HG02840 (cell line): ENCODE measurements at regions not wholly inside any gene's neighbourhood (a gene's known extent, or its start where the extent isn't known, plus 50 kb on each side); places are given as distances from the start of the nearest gene placed in this dataset.
"Not testable (repeated sequence)": the region's sequence is repeated elsewhere in the genome, so short reads cannot be mapped to it uniquely, and the experiment has no call there.

Experiments used
- ATAC-seq: cut with Tn5 transposase; IDR thresholded peaks from one replicate; pipeline ENCODE4 v1.9.1; 2021; ENCODE audit warnings: mild to moderate bottlenecking, moderate library complexity, moderate number of reproducible peaks; ENCODE audit not compliant: unreplicated experiment, low FRiP score

- no peak for ATAC-seq
These were observed 1045.3 kb downstream of the BRD1 start for GRCh38 chr22:48782326-48782725.

- ATAC-seq, result no peak
These were observed 1045.8 kb downstream of the BRD1 start for GRCh38 chr22:48781868-48782267.

DNA sequence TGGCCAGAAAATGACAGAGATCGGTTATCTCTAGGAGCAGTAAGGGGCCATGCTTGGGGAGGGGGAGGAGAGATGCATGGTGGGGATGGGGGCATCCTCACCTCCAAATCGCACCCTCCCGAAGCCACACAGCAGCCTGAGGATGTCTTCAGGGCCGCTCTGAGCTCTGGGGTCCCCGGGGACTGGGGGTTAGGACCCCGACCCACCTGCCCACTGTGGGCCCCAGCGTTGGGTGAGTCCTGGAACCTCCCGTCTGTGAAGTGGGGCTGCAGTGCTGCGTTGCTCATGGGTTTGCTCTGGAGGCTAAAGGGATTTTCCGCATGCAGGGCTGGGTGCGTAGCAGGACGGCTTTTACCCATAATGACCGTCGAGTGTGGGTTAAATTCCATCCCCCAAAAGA is 1046.3 kb downstream of the BRD1 start:
- ATAC-seq, result no peak

DNA sequence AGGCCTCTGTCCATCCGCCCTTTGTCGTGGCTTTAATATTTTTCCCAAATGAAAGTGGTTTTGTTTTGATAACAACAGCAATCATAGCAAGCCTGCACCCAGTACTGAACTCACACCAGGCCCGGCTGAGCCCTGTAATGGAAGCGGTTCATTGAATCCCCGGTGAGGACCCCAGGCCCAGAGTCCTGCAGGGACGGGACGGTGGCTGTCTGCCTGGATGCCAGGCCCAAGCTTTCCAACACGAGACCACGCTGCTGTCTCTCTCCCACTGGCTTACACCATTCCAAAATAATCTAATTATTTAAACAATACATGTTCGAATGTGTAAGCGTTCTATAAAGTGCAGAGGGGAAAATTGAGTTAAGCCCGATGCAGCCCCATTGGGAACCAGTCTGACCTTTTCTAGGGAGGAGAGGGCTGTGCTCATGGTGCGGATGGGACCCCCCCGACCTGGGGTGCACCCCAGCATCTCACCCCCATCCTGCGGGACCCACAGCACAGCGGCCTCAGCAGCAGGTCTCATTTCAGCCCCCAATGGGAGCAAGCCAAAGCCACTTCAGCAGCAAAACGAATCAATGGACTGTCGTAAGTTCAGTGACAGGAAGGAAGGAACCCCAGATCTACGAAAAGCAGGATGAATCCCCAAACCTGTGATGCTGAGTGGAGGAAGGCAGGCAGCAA is 1046.9 kb downstream of the BRD1 start:
- no peak for ATAC-seq

DNA sequence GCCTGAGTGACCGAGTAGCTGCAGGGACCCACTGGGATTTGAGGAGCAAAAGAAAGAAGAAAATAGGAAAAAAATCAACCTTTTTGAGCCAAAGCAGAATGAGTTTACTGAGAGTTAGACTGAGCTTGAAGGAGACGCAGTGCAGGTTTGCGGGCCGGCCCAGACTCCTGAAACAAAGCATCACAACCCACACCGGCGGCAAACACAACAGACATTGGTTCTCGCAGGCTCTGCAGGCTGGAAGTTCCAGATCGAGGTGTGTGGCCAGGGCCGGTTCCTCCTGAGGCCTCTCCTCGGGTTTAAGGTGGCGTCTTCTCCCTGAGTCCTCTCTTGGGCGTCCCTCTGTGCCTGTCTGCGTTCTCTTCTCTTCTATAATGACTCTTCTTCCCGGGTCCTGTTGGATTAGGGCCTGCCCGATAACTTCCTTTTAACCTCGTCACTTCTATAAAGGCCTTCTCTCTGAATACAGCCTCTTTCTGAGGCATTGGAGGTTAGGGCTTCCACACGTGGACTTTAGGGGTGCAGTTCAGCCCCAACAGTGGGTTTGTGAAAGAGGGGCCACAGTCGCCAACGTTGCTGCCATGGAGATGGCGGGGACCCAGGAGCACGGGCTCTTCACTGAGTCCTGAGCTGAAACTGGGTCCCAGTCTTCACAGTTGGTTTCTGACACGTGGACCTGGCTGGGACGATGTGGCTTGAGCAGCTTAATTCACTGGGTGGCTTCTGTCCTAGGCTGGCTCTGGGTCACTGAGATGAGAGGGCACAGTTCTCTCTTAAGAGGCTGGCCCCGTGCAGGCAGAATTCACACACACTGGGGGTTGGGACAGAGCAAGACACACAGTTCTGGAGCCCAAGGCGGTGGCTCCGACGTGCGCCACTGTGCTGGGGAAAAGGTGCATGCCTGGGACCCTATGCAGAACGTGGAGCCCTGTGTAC is 1047.7 kb downstream of the BRD1 start:
- ATAC-seq, result no peak

DNA sequence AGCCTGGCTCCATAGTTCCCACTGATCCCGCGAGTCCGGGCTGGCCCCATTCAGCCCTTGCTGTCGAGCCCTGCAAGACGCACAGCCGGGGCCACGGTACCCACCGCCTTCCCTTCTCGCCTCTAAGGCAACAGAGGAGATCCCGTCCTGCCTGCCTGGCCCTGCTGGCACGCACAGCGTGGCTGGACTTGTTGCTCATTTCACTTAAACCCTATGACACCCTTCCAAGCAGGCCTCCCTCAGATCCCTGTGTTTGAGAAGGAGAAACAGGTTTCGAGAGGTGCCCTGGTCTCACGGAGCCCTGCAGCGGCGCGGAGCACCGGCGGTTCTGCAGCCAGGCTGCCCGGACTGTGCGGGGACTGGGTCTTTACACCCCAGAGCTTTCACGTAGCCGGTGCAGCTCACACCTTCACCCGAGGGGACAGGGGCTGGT is 1048.4 kb downstream of the BRD1 start:
- ATAC-seq, result no peak

DNA sequence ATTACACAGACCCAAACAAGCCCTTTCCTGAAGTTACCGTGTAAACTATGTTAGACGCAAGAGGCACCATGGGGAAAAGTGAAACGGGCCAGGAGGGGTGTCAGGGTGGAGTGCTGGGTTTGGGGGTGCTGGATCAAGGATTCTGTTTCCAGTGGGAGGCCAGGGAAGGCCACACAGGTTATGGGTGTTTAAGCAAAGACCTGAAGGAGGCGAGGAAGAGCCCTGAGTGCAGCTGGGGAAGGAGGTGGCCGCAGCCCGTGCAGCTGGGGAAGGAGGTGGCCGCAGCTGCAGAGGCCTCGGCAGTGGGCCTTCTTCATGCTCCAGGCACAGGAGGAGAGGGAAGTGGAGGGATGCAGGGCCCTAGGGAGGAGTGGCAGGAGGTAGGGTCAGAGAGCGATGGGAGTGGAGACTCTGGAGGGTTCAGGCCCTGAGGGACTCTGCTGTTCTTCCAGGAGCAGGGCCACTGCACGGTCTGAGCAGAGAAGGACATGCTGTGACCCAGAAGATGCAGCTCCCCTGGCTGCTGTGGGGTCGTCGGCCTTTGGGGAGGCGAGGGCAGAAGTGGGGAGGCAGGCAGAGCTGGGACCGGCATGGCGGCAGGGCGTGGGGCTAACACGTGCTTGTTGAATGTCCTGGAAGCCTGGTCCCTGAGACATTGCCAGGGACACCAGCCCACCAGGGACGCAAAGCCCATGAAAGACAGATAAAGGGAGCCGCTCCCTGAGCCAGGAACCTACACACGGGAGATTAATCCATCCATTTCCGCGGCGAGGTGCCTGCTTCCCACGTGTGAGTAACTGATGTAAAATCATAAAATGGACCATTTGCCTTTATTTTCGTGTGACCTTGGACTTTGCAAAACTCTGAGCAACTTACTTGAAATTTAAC is 1049.1 kb downstream of the BRD1 start:
- no peak for ATAC-seq

- ATAC-seq, result no peak
These were observed 1055.3 kb downstream of the BRD1 start for GRCh38 chr22:48772286-48772907.

GRCh38 chr22:48765595-48765994 is 1062.1 kb downstream of the BRD1 start:
- ATAC-seq, result no peak

- ATAC-seq, result no peak
These were observed 1066.1 kb downstream of the BRD1 start for GRCh38 chr22:48761546-48761945.

- ATAC-seq, result no peak
These were observed 1066.9 kb downstream of the BRD1 start for GRCh38 chr22:48760481-48761390.

GRCh38 chr22:48758881-48759875 is 1068.5 kb downstream of the BRD1 start:
- ATAC-seq, result no peak

GRCh38 chr22:48757985-48758561 is 1069.6 kb downstream of the BRD1 start:
- no peak for ATAC-seq

DNA sequence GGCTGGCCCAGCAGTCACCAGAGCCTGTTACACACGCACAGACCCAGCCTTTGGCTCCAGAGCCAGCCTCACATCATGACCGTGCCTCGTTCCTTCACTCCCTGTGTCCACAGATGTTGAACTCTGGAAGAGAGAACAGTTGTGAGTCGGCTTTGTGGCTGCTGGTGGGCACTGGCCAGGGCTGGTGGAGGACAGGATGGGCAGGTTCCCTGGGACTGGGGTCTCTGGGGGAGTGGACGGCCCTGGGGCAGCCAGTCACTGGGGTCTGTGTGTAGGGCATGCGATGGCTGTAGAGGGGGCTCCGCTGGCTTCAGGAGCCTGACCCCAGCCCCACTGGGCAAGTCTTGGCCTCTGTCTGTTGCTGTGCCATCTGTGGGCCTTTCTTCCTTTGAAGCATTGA is 1070.1 kb downstream of the BRD1 start:
- no peak for ATAC-seq

DNA sequence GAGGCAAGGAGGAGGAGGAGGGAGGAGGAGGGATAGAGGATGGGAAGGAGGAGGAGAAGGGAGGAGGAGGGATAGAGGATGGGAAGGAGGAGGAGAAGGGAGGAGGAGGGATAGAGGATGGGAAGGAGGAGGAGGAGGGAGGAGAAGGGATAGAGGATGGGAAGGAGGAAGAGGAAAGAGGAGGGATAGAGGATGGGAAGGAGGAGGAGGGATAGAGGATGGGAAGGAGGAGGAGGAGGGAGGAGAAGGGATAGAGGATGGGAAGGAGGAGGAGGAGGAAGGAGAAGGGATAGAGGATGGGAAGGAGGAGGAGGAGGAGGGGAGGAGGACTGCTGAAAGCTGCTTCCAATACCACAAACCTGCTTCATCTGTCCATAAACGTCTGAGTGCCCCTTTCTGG is 1070.5 kb downstream of the BRD1 start:
- ATAC-seq, result not testable (repeated sequence)

DNA sequence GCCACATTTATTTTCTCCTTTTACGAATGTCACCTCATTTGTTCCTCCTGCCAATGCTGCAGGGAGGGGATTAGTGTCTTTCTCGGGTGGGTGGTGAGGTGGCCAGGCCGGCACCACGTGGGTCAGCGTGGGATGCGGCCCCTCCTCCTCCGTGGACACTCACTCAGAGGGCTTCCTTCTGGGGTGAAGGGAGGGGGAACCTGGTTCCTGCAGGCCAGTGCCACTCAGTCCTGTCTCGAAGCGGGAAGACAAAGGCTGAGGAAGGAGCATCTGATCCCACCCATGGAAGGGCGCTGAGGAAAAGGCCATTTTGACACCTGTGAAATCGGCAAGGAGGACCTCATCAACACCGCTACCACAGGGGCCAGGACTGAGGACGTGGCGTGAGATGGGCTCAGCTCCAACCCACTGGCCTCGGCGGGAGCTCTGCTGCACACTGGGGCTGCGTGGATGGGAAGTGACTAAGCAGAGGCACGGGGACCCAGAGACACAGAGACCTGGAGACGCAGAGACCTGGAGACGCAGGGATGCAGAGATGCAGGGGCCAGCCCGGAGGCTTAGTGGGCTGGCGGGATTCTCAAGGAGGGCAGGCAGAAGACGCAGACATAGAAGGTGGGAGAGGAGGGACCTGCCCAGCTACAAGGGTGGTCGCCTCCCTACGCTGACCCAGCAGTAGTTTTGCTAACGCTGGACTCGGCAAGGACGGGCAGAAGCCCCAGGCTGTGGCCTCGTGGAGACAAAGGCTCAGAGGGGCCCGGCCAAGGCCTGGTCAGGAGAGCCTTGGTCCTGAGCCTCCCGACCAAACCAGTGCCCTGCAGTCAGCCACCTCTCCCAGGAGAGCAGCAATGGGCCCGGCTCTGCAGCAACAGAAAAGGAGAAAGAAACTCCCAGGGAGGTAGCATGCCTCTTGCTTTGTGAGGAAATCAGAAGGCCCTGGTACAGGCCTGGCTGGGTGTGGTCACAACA is 1071.2 kb downstream of the BRD1 start:
- ATAC-seq, result no peak
